KMS-11 (cell line): ENCODE measurements at regions not wholly inside any gene's neighbourhood (a gene's known extent, or its start where the extent isn't known, plus 50 kb on each side); places are given as distances from the start of the nearest gene placed in this dataset.

Source experiments
- H2AFZ ChIP-seq: fragments of 200-600 bp; sonication (generic); 2 replicates; pipeline ENCODE4 v1.6.1; 2016; ENCODE audit warnings: antibody characterized with exemption, mixed run types, low read depth
- H3K27ac ChIP-seq: fragments of 200-600 bp; sonication (generic); 2 replicates; pipeline ENCODE4 v1.6.1; 2016; ENCODE audit warnings: mild to moderate bottlenecking, mixed run types
- H3K27me3 ChIP-seq: fragments of 200-600 bp; sonication (generic); 2 replicates; pipeline ENCODE4 v1.6.1; 2017; ENCODE audit warnings: mild to moderate bottlenecking, low read depth, mixed run types, moderate library complexity; ENCODE audit not compliant: insufficient read depth
- H3K36me3 ChIP-seq: fragments of 200-600 bp; sonication (generic); 2 replicates; pipeline ENCODE4 v1.6.1; 2017; ENCODE audit warnings: mild to moderate bottlenecking, mixed run types; ENCODE audit not compliant: insufficient read depth
- H3K4me1 ChIP-seq: fragments of 200-600 bp; sonication (generic); 2 replicates; pipeline ENCODE4 v1.6.1; 2016; ENCODE audit warnings: mild to moderate bottlenecking, low read depth, mixed run types; ENCODE audit not compliant: poor library complexity, severe bottlenecking
- H3K4me2 ChIP-seq: fragments of 200-600 bp; sonication (generic); 2 replicates; pipeline ENCODE4 v1.7.0; 2016; ENCODE audit warnings: mild to moderate bottlenecking, mixed run types
- H3K4me3 ChIP-seq: fragments of 200-600 bp; sonication (generic); IDR thresholded peaks from 2 replicates; pipeline ENCODE4 v1.6.1; 2017; ENCODE audit warnings: low read depth, low read length, mixed read lengths; ENCODE audit not compliant: insufficient read depth
- H3K79me2 ChIP-seq: fragments of 200-600 bp; sonication (generic); 2 replicates; pipeline ENCODE4 v1.6.1; 2016; ENCODE audit warnings: low read depth, mixed run types; ENCODE audit not compliant: insufficient read depth
- H3K9ac ChIP-seq: fragments of 200-600 bp; sonication (generic); 2 replicates; pipeline ENCODE4 v1.6.1; 2016; ENCODE audit warnings: mild to moderate bottlenecking, mixed run types
- H4K20me1 ChIP-seq: fragments of 200-600 bp; sonication (generic); 2 replicates; pipeline ENCODE4 v1.6.1; 2016; ENCODE audit warnings: mild to moderate bottlenecking, mixed run types; ENCODE audit not compliant: insufficient read depth
- CTCF ChIP-seq: fragments of 200-600 bp; sonication (generic); conservative IDR thresholded peaks from 2 replicates; pipeline ENCODE4 v1.6.1; 2017; ENCODE audit warnings: low read depth, mild to moderate bottlenecking, antibody characterized with exemption, low read length, moderate library complexity, mixed read lengths

- Histone ChIP-seq H3K79me2 (no peaks in the 10 kb centered on the region), H3K4me3 (no peak overlapping the region), H3K27ac (no peak overlapping the region), H3K9ac (no peak overlapping the region), H3K27me3 (no peaks in the 10 kb centered on the region), H3K4me2 (no peak overlapping the region), H3K36me3 (no peaks in the 10 kb centered on the region), H3K4me1 (peaks cover 26% of the 10 kb centered on the region), H4K20me1 (no peaks in the 10 kb centered on the region), H2AFZ (no peak overlapping the region)
- no peak for TF ChIP-seq CTCF
These were observed 184.2 kb upstream of the FOXA2 start for GRCh38 chr20:22768266-22769178.

- Histone ChIP-seq H4K20me1 (no peaks in the 10 kb centered on the region), H2AFZ (no peak overlapping the region), H3K27ac (no peak overlapping the region), H3K4me1 (peaks cover 26% of the 10 kb centered on the region), H3K4me2 (no peak overlapping the region), H3K79me2 (no peaks in the 10 kb centered on the region), H3K4me3 (no peak overlapping the region), H3K9ac (no peak overlapping the region), H3K36me3 (no peaks in the 10 kb centered on the region), H3K27me3 (no peaks in the 10 kb centered on the region)
- TF ChIP-seq CTCF: no peak
These were observed 185.9 kb upstream of the FOXA2 start for GRCh38 chr20:22770241-22770800.

DNA sequence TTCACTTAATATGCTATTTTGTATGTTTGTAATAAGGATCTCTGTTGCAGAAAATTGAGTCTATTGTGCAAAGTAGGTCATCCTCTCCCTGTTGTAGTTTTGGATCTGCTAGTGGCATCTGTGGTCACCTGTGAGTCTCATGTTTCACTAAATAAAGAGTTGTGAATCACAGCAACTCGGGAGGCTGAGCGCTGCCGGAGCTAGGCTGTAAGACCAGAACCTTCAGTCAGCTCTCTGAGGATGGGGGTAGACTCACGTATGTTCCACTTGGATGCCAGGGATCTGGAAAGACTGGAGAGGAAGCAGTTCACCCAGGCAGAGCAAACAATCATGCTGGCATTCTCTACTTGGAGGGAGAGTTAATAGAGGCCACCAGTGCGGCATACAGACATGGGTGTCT, 187.3 kb upstream of the FOXA2 start:
- H3K79me2 ChIP-seq: no peaks in the 10 kb centered on the region
- H3K4me1 ChIP-seq: peaks cover 26% of the 10 kb centered on the region
- H3K36me3 ChIP-seq: no peaks in the 10 kb centered on the region
- H2AFZ ChIP-seq: peak overlapping the region; percentile 59; the same call in 1 of the 2 replicates
- no peak overlapping the region for H3K4me3 ChIP-seq
- H3K4me2 ChIP-seq: peak overlapping the region; percentile 34
- H4K20me1 ChIP-seq: no peaks in the 10 kb centered on the region
- TF ChIP-seq CTCF: no peak
- no peak overlapping the region for H3K9ac ChIP-seq
- no peaks in the 10 kb centered on the region for H3K27me3 ChIP-seq
- H3K27ac ChIP-seq: no peak overlapping the region; the same call in 1 of the 2 replicates

DNA sequence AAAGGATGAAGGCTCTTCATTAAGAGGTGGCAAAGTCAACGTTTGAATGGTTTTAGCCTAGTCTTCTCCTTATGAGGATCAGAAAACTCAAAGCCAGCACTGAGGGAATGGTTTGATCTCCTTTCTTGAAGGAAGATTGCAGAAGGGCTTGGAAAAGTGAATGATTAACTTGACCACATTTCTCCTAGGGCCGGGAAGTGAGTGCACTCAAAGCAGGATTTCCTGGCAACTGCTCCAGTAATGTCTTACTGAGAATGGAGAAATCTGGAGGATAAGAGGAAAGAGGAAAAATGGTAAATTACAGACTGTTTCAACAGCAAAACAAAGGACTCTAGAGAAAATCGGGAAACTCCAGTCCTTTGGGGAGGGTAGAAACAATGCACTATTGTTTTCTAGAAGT, 189.0 kb upstream of the FOXA2 start:
- Histone ChIP-seq H3K4me1 (peaks cover 26% of the 10 kb centered on the region), H4K20me1 (no peaks in the 10 kb centered on the region), H3K79me2 (no peaks in the 10 kb centered on the region), H3K36me3 (no peaks in the 10 kb centered on the region), H3K4me2 (no peak overlapping the region), H2AFZ (no peak overlapping the region), H3K9ac (no peak overlapping the region), H3K4me3 (no peak overlapping the region), H3K27ac (no peak overlapping the region), H3K27me3 (no peaks in the 10 kb centered on the region)
- TF ChIP-seq CTCF: no peak
